ENCODE measurements at regions not wholly inside any gene's neighbourhood (a gene's known extent, or its start where the extent isn't known, plus 50 kb on each side); places are given as distances from the start of the nearest gene placed in this dataset.

DNA sequence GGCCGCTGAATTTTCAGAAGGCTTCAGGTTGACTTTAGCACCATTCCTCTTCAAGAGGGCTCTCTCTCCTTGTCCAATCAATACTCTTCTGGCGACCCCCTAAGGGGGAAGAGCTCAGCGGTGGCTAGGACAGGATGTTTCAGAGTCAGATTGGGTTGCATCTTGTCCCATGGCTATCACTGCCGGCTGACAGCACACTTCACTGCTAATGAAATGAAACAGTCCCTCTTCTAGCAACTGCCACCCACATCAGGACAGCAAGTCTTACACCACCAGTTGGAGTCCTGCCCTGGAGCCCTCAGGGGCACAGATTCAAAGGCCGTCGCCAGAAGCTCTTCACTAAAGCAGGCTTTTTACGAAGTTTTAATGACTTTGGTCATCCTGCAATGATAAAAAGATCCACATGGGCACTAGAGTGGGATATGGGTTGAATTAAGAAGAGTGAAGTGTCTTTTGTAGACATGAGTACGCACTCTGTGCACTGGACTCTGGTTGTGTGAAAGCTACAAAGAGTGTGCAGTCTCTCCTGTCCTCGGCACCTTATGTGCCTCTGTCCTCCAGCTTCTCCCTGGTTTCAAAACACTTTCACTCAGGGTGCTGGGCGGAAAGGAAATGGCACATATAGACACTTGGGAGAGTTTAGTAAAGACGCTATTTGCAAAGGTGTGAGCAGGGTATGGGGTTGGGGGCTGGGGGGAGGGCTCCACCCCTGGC lies 66.1 kb upstream of the SLC22A16 start:
- TF ChIP-seq, protein P1, sequence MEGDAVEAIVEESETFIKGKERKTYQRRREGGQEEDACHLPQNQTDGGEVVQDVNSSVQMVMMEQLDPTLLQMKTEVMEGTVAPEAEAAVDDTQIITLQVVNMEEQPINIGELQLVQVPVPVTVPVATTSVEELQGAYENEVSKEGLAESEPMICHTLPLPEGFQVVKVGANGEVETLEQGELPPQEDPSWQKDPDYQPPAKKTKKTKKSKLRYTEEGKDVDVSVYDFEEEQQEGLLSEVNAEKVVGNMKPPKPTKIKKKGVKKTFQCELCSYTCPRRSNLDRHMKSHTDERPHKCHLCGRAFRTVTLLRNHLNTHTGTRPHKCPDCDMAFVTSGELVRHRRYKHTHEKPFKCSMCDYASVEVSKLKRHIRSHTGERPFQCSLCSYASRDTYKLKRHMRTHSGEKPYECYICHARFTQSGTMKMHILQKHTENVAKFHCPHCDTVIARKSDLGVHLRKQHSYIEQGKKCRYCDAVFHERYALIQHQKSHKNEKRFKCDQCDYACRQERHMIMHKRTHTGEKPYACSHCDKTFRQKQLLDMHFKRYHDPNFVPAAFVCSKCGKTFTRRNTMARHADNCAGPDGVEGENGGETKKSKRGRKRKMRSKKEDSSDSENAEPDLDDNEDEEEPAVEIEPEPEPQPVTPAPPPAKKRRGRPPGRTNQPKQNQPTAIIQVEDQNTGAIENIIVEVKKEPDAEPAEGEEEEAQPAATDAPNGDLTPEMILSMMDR (conservative IDR thresholded peaks at IDR 0.05 in 1 of 2, IDR thresholded peaks at IDR 0.05 in 1 of 2; ENCODE audit: extremely low read depth in 1 of 2, insufficient read depth in 1 of 2, low read depth in 1 of 2, low read length in 2 of 2) = no peak
- no peak for TF ChIP-seq EZH2 (IDR thresholded peaks at IDR 0.05; ENCODE audit: borderline replicate concordance, low read length)

Measured in mammary epithelial cell (primary cell).